Naive thymus-derived CD4-positive, alpha-beta T cell (primary cell): ENCODE measurements at regions not wholly inside any gene's neighbourhood (a gene's known extent, or its start where the extent isn't known, plus 50 kb on each side); places are given as distances from the start of the nearest gene placed in this dataset.
A peak's percentile ranks its signal among the peaks of the same experiment; 100 is the strongest.

Source experiments
- ATAC-seq: fragments of 150-1000 bp; cut with Tn5 transposase; 2 replicates; pipeline ENCODE4 v1.10.0; 2021; ENCODE audit warnings: mild to moderate bottlenecking, moderate library complexity
- CTCF ChIA-PET: fragments of 350-600 bp; sonication (Branson Sonifier 250); formaldehyde crosslinking; loops from one replicate; lab custom pipeline; 2021; ENCODE audit warnings: antibody characterized with exemption; lab: Charles Lee
- POLR2A ChIA-PET: fragments of 350-600 bp; sonication (Branson Sonifier 250); formaldehyde crosslinking; loops from one replicate; lab custom pipeline; 2021; ENCODE audit warnings: antibody characterized with exemption, inconsistent platforms; lab: Charles Lee
- DNase-seq, 9 donors: peaks; one replicate each; pipeline versions ENCODE4 v3.0.0 to v3.0.0-alpha.2; 2020 to 2022; ENCODE audit warnings: mixed read lengths in 1 of 9
- H3K27ac ChIP-seq: one replicate; pipeline ENCODE4 v1.7.0; 2013; ENCODE audit warnings: mild to moderate bottlenecking, low read depth, low read length, moderate library complexity
- H3K27me3 ChIP-seq, 2 donors: one replicate each; pipeline ENCODE4 v1.7.0; 2013; ENCODE audit warnings: low read length in 2 of 2, mild to moderate bottlenecking in 2 of 2, moderate library complexity in 2 of 2; ENCODE audit not compliant: control insufficient read depth in 2 of 2, insufficient read depth in 2 of 2
- H3K36me3 ChIP-seq, 3 experiments: 1 replicate in 2 of 3; 2 replicates in 1 of 3; pipeline ENCODE4 v1.7.0; 2013; ENCODE audit warnings: low read length in 3 of 3, mild to moderate bottlenecking in 3 of 3, moderate library complexity in 1 of 3; ENCODE audit not compliant: insufficient read depth in 3 of 3, control insufficient read depth in 2 of 3
- H3K4me1 ChIP-seq, 2 donors: one replicate each; pipeline ENCODE4 v1.7.0; 2013; ENCODE audit warnings: low read length in 2 of 2, mild to moderate bottlenecking in 2 of 2, moderate library complexity in 1 of 2; ENCODE audit not compliant: control insufficient read depth in 2 of 2, insufficient read depth in 2 of 2
- H3K4me3 ChIP-seq: 2 replicates; pipeline ENCODE4 v1.7.0; 2013; ENCODE audit warnings: mild to moderate bottlenecking, low read length
- H3K9me3 ChIP-seq, 3 experiments: 1 replicate in 2 of 3; 2 replicates in 1 of 3; pipeline ENCODE4 v1.7.0; 2013; ENCODE audit warnings: low read length in 3 of 3; ENCODE audit not compliant: control insufficient read depth in 2 of 3
- H3K27ac Mint-ChIP-seq, 9 donors: one replicate each; pipeline ENCODE4 v1.8.0; 2020 to 2022; ENCODE audit warnings: mixed read lengths in 9 of 9, mild to moderate bottlenecking in 8 of 9, moderate library complexity in 5 of 9, inconsistent platforms in 2 of 9
- H3K27me3 Mint-ChIP-seq, 5 donors: one replicate each; pipeline ENCODE4 v1.8.0; 2021 to 2022; ENCODE audit warnings: mixed read lengths in 5 of 5, mild to moderate bottlenecking in 1 of 5
- H3K36me3 Mint-ChIP-seq, 5 donors: one replicate each; pipeline ENCODE4 v1.8.0; 2020 to 2022; ENCODE audit warnings: mixed read lengths in 5 of 5, mild to moderate bottlenecking in 3 of 5, inconsistent platforms in 1 of 5
- H3K4me1 Mint-ChIP-seq, 7 donors: one replicate each; pipeline ENCODE4 v1.8.0; 2020 to 2022; ENCODE audit warnings: mixed read lengths in 7 of 7, mild to moderate bottlenecking in 3 of 7, inconsistent platforms in 1 of 7
- H3K4me3 Mint-ChIP-seq, 10 donors: one replicate each; pipeline ENCODE4 v1.8.0; 2020 to 2022; ENCODE audit warnings: mild to moderate bottlenecking in 10 of 10, mixed read lengths in 10 of 10, moderate library complexity in 6 of 10, inconsistent platforms in 2 of 10
- H3K9me3 Mint-ChIP-seq, 11 donors: one replicate each; pipeline ENCODE4 v1.8.0; 2020 to 2022; ENCODE audit warnings: mixed read lengths in 11 of 11, mild to moderate bottlenecking in 4 of 11, inconsistent platforms in 1 of 11, moderate library complexity in 1 of 11
- intact Hi-C, 2 donors: fragments of 100-400 bp; cut with micrococcal nuclease; formaldehyde crosslinking; loops; one replicate each; pipeline ENCODE4 v1.15.1; 2023

DNA sequence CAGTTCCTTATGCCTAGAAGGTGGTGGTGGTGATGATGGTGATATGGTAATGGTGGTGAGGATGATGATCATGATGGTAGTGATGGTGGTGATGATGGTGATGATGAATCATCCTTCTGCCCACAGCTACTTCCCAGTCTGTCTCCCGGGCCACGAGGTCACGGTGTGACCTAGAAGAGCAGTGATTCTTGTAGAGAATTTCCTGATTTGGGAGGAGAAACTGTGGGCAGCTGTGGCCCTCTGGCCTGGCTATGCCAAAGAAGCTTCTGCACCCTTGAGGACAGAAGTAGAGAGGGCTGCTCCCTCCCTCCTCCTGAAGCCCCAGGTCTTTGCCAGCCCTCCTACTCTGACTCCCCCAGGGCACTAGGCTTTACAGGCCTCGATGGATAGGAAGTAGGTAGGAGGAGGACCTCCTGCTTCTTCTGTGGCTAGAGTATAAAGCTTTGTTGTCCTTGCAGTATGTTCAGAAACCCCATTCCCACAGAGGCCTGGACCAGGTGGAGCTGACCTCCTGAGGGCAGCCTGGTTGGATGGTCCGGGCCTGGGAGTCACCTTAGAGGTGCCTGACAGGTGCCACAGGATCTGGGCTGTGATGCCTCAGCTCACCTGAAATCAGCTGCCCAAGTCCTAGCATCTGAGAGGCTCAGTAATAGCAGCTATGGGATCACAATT lies 57.9 kb upstream of the EPAS1 start:
- Histone ChIP-seq H3K27ac (peak overlapping the region; percentile 36), H3K27me3 (no peaks in the 10 kb centered on the region), H3K9me3 (no peaks in the 10 kb centered on the region), H3K4me1 (peaks cover 17 to 21% of the 10 kb centered on the region in 2 donors), H3K36me3 (no peaks in the 10 kb centered on the region), H3K4me3 (peak overlapping the region; percentile 1)
- ATAC-seq (peak; percentile 33), DNase-seq (no peak)
- ChIA-PET POLR2A (interaction anchor here (1.1 to 1.3 kb wide), 2 partner anchors 15 to 42 kb away, joined by 3 read pairs; no protein-coding TSS in a partner anchor), CTCF (interaction anchor here (0.6 kb wide), 1 partner anchor 1545 kb away, joined by 4 read pairs; no protein-coding TSS in a partner anchor)
- Mint-ChIP-seq H3K27me3 (peaks cover 0 to 2% (median 0%) of the 10 kb centered on the region in 5 donors), H3K4me3 (peak overlapping the region in 7 of 10 donors; percentile 10 to 76 (median 55)), H3K4me1 (peaks cover 16 to 52% (median 41%) of the 10 kb centered on the region in 7 donors), H3K9me3 (peaks cover 0 to 7% (median 0%) of the 10 kb centered on the region in 11 donors), H3K27ac (peak overlapping the region; percentile 79 to 94 (median 88)), H3K36me3 (peaks cover 0 to 12% (median 0%) of the 10 kb centered on the region in 5 donors)
- intact Hi-C loops: loop anchor here (1.0 to 5.0 kb wide), 5 partner anchors 10 to 123 kb away; partner anchors contain the start of gene EPAS1 (in 2 of the 2)

DNA sequence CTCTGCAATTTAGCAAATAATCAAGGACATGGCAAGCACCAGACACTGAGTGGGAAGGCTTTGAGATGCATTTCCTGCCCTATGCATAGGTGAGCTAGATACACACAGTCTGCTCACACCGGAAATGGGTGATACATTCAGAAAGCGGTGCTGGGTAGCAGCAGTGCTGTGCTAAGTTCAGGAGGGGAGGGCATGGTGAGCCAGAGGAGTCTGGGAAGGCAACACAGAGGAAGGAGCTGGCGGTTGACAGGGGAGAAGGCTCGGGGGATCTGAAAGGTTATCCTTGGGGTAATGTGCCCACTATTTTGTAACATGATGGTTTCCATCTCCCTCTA lies 57.4 kb upstream of the EPAS1 start:
- Mint-ChIP-seq H3K4me1 (peaks cover 16 to 52% (median 41%) of the 10 kb centered on the region in 7 donors), H3K9me3 (peaks cover 0 to 7% (median 0%) of the 10 kb centered on the region in 11 donors), H3K27ac (peak overlapping the region; percentile 79 to 94 (median 88)), H3K36me3 (peaks cover 0 to 12% (median 0%) of the 10 kb centered on the region in 5 donors), H3K27me3 (peaks cover 0 to 2% (median 0%) of the 10 kb centered on the region in 5 donors), H3K4me3 (peak overlapping the region in 7 of 10 donors; percentile 10 to 76 (median 49))
- ATAC-seq (peak; percentile 92), DNase-seq (peak; percentile 15 to 67 (median 62))
- H3K9me3 ChIP-seq: no peaks in the 10 kb centered on the region
- intact Hi-C loops: loop anchor here (1.0 to 5.0 kb wide), 5 partner anchors 11 to 122 kb away; partner anchors contain the start of gene EPAS1 (in 2 of the 2)
- peaks cover 17 to 21% of the 10 kb centered on the region in 2 donors for H3K4me1 ChIP-seq
- H3K36me3 ChIP-seq: no peaks in the 10 kb centered on the region
- POLR2A ChIA-PET: interaction anchor here (0.5 to 1.3 kb wide), 3 partner anchors 15 to 174 kb away, joined by 3 read pairs; no protein-coding TSS in a partner anchor
- no peaks in the 10 kb centered on the region for H3K27me3 ChIP-seq
- peak overlapping the region; percentile 36 for H3K27ac ChIP-seq
- H3K4me3 ChIP-seq: no peak overlapping the region
- CTCF ChIA-PET: interaction anchor here (0.7 kb wide), 1 partner anchor 165 kb away, joined by 3 read pairs; no protein-coding TSS in a partner anchor

DNA sequence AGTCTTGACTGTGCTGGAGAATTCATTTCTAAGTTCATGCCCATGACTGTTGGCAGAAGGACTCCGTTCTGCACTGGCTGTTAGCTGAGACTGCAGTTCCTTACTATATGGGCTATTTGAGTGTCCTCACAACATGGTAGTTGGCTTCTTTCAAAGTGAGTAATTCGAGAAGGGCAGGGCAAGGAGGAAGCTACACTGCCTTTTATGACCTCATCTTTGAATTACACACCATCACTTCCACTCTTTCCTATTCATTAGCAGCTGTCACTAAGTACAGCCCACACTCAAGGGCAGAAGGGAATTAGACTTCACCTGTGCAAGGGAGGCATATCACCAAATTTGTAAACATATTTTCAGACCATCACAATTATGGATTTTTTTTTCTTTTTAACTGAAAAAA lies 55.9 kb upstream of the EPAS1 start:
- peak overlapping the region in 4 of 9 donors; percentile 9 to 86 (median 44) for H3K27ac Mint-ChIP-seq
- DNase-seq (no peak), ATAC-seq (peak; percentile 36)
- H3K9me3 Mint-ChIP-seq: peaks cover 0 to 7% (median 0%) of the 10 kb centered on the region in 11 donors
- peaks cover 0 to 12% (median 0%) of the 10 kb centered on the region in 5 donors for H3K27me3 Mint-ChIP-seq
- POLR2A ChIA-PET: no interaction called here
- H3K4me1 Mint-ChIP-seq: peaks cover 15 to 46% (median 38%) of the 10 kb centered on the region in 7 donors
- no peak overlapping the region for H3K27ac ChIP-seq
- peaks cover 0 to 11% (median 0%) of the 10 kb centered on the region in 5 donors for H3K36me3 Mint-ChIP-seq
- H3K27me3 ChIP-seq: no peaks in the 10 kb centered on the region
- CTCF ChIA-PET: interaction anchor here (1.1 kb wide), 1 partner anchor 9 kb away, joined by 3 read pairs; no protein-coding TSS in a partner anchor
- intact Hi-C loops: no loop called here
- no peaks in the 10 kb centered on the region for H3K36me3 ChIP-seq
- H3K4me3 ChIP-seq: no peak overlapping the region
- H3K9me3 ChIP-seq: no peaks in the 10 kb centered on the region
- peaks cover 17 to 19% of the 10 kb centered on the region in 2 donors for H3K4me1 ChIP-seq
- no peak overlapping the region for H3K4me3 Mint-ChIP-seq

DNA sequence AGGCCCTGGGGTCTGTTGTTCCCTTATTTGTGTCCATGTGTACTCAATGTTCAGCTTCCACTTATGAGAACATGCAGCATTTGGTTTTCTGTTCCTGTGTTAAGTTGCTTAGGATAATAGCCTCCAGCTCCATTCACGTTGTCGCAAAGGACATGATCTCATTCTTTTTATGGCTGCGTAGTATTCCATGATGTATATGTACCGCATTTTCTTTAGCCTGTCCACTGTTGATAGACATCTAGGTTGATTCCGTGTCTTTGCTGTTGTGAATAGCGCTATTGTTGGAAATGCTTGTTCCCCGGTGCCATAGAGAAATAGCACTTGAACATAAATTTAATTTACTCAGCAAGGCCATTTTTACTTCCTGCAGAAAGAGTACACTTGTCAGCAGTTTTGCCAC lies 51.3 kb upstream of the EPAS1 start:
- Histone ChIP-seq H3K27ac (no peak overlapping the region), H3K27me3 (no peaks in the 10 kb centered on the region), H3K4me3 (no peak overlapping the region), H3K9me3 (no peaks in the 10 kb centered on the region), H3K36me3 (no peaks in the 10 kb centered on the region), H3K4me1 (no peaks in the 10 kb centered on the region)
- Mint-ChIP-seq H3K27ac (no peak overlapping the region), H3K4me3 (no peak overlapping the region), H3K36me3 (peaks cover 0 to 4% (median 0%) of the 10 kb centered on the region in 5 donors), H3K9me3 (peaks cover 0 to 6% (median 0%) of the 10 kb centered on the region in 11 donors), H3K4me1 (peaks cover 0 to 9% (median 0%) of the 10 kb centered on the region in 7 donors), H3K27me3 (peaks cover 0 to 31% (median 0%) of the 10 kb centered on the region in 5 donors)
- intact Hi-C loops: no loop called here
- no peak for ATAC-seq
- DNase-seq: no peak
- POLR2A ChIA-PET: no interaction called here
- CTCF ChIA-PET: no interaction called here

DNA sequence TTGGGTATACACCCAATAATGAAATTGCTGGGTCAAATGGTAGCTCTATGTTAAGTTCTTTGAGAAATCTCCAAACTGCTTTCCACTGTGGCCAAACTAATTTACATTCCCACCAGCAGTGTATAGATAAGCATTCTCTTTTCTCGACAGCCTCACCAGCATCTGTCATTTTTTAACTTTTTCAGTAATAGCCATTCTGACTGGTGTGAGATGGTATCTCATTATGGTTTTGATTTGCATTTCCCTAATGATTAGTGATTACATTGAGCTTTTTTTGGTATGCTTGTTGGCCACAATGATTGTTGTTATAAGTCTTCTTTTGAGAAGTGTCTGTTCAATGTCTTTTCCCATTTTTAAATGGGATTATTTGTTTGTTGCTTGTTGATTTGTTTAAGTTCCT lies 50.4 kb upstream of the EPAS1 start:
- intact Hi-C loops: no loop called here
- no peak for DNase-seq
- H3K36me3 Mint-ChIP-seq: peaks cover 0 to 4% (median 0%) of the 10 kb centered on the region in 5 donors
- peaks cover 0 to 6% (median 0%) of the 10 kb centered on the region in 11 donors for H3K9me3 Mint-ChIP-seq
- H3K27me3 ChIP-seq: no peaks in the 10 kb centered on the region
- ChIA-PET CTCF (interaction anchor here (1.6 kb wide), 1 partner anchor 11 kb away, joined by 5 read pairs; no protein-coding TSS in a partner anchor), POLR2A (no interaction called here)
- no peak for ATAC-seq
- H3K4me3 Mint-ChIP-seq: no peak overlapping the region
- no peak overlapping the region for H3K27ac ChIP-seq
- no peak overlapping the region for H3K4me3 ChIP-seq
- no peak overlapping the region for H3K27ac Mint-ChIP-seq
- H3K27me3 Mint-ChIP-seq: peaks cover 0 to 31% (median 0%) of the 10 kb centered on the region in 5 donors
- H3K4me1 Mint-ChIP-seq: peaks cover 0 to 6% (median 0%) of the 10 kb centered on the region in 7 donors
- no peaks in the 10 kb centered on the region for H3K36me3 ChIP-seq
- no peaks in the 10 kb centered on the region for H3K9me3 ChIP-seq
- no peaks in the 10 kb centered on the region for H3K4me1 ChIP-seq
